Left kidney (tissue), 1 donor: ENCODE measurements at regions not wholly inside any gene's neighbourhood (a gene's known extent, or its start where the extent isn't known, plus 50 kb on each side); places are given as distances from the start of the nearest gene placed in this dataset.
"Not testable (repeated sequence)": the region's sequence is repeated elsewhere in the genome, so short reads cannot be mapped to it uniquely, and the experiment has no call there.

Experiments used
- DNase-seq: peaks from one replicate; pipeline ENCODE4 v3.0.0-alpha.2; 2013

GRCh38 chr9:10835791-10836463 lies 223.1 kb upstream of the PTPRD start:
- no peak for DNase-seq

GRCh38 chr9:10843151-10843550 lies 230.3 kb upstream of the PTPRD start:
- DNase-seq, result no peak

GRCh38 chr9:10855847-10856246 lies 243.0 kb upstream of the PTPRD start:
- peak; percentile 5 for DNase-seq

GRCh38 chr9:10858817-10859216 lies 246.0 kb upstream of the PTPRD start:
- DNase-seq, result no peak

GRCh38 chr9:10863476-10863875 lies 250.7 kb upstream of the PTPRD start:
- DNase-seq, result no peak

GRCh38 chr9:10867194-10867593 lies 254.4 kb upstream of the PTPRD start:
- no peak for DNase-seq

GRCh38 chr9:10869687-10870086 lies 256.9 kb upstream of the PTPRD start:
- no peak for DNase-seq

- DNase-seq, result no peak
These were observed 261.2 kb upstream of the PTPRD start for GRCh38 chr9:10873999-10874398.

- no peak for DNase-seq
These were observed 262.9 kb upstream of the PTPRD start for GRCh38 chr9:10875752-10876151.

- DNase-seq, result no peak
These were observed 263.5 kb upstream of the PTPRD start for GRCh38 chr9:10876333-10876732.

GRCh38 chr9:10890266-10890665 lies 277.5 kb upstream of the PTPRD start:
- not testable (repeated sequence) for DNase-seq

GRCh38 chr9:10899509-10899908 lies 286.7 kb upstream of the PTPRD start:
- DNase-seq, result no peak

- no peak for DNase-seq
These were observed 291.2 kb upstream of the PTPRD start for GRCh38 chr9:10903969-10904368.

GRCh38 chr9:10910779-10911178 lies 298.0 kb upstream of the PTPRD start:
- no peak for DNase-seq

- no peak for DNase-seq
These were observed 298.6 kb upstream of the PTPRD start for GRCh38 chr9:10911373-10911772.

- no peak for DNase-seq
These were observed 304.2 kb upstream of the PTPRD start for GRCh38 chr9:10917001-10917400.

- DNase-seq, result no peak
These were observed 308.9 kb upstream of the PTPRD start for GRCh38 chr9:10921671-10922070.

- DNase-seq, result no peak
These were observed 313.1 kb upstream of the PTPRD start for GRCh38 chr9:10925896-10926295.

GRCh38 chr9:10928372-10928771 lies 315.6 kb upstream of the PTPRD start:
- DNase-seq, result no peak

GRCh38 chr9:10930081-10930480 lies 317.3 kb upstream of the PTPRD start:
- no peak for DNase-seq

GRCh38 chr9:10946676-10947410 lies 334.0 kb upstream of the PTPRD start:
- DNase-seq, result no peak

- no peak for DNase-seq
These were observed 345.1 kb upstream of the PTPRD start for GRCh38 chr9:10957878-10958277.

- no peak for DNase-seq
These were observed 349.1 kb upstream of the PTPRD start for GRCh38 chr9:10961883-10962282.

- no peak for DNase-seq
These were observed 370.4 kb upstream of the PTPRD start for GRCh38 chr9:10983251-10983650.
